ENCODE measurements at regions not wholly inside any gene's neighbourhood (a gene's known extent, or its start where the extent isn't known, plus 50 kb on each side); places are given as distances from the start of the nearest gene placed in this dataset.

GRCh38 chrX:124502166-124502565 is 155.8 kb downstream of the SH2D1A start:
- TF ChIP-seq YY1 (IDR thresholded peaks at IDR 0.05; ENCODE audit: insufficient read depth, insufficient read length) (no peak), ZNF274 (IDR thresholded peaks at IDR 0.05; ENCODE audit: low read depth, low read length) (no peak)
